ENCODE measurements at regions not wholly inside any gene's neighbourhood (a gene's known extent, or its start where the extent isn't known, plus 50 kb on each side); places are given as distances from the start of the nearest gene placed in this dataset.

GRCh38 chr2:81942136-81942680 is 1637.7 kb upstream of the LRRTM1 start:
- no peaks in the 10 kb centered on the region for H3K36me3 ChIP-seq (ENCODE audit: control insufficient read depth in 2 of 2, extremely low read depth in 1 of 2, insufficient read depth in 2 of 2, low read length in 2 of 2)
- dilution Hi-C loops (cut with MboI; ENCODE audit: extremely low pct_ligation_motif_present, low sequenced_read_pairs) = no loop called here
- H3K4me1 ChIP-seq (ENCODE audit: control insufficient read depth, extremely low read depth, insufficient read depth, low read length) = no peaks in the 10 kb centered on the region
- H3K27ac ChIP-seq (ENCODE audit: control insufficient read depth, insufficient read depth, low read length) = no peak overlapping the region
- TF ChIP-seq CTCF (optimal IDR thresholded peaks at IDR 0.05 in 1 of 3, IDR thresholded peaks at IDR 0.05 in 1 of 3, conservative IDR thresholded peaks at IDR 0.05 in 1 of 3; ENCODE audit: extremely low read depth in 1 of 3, insufficient read depth in 2 of 3, low read length in 3 of 3) (no peak), EZH2 (IDR thresholded peaks at IDR 0.05; ENCODE audit: low read length) (no peak)
- DNase-seq (ENCODE audit: low read depth, low spot score) (no peak), FAIRE-seq (no peak)
- H3K9me3 ChIP-seq (ENCODE audit: control insufficient read depth, low read depth, low read length) = no peaks in the 10 kb centered on the region
- H2AFZ ChIP-seq (ENCODE audit: control insufficient read depth, low read length) = no peak overlapping the region
- no peaks in the 10 kb centered on the region for H3K9me1 ChIP-seq (ENCODE audit: control insufficient read depth, extremely low read depth, insufficient read depth, low read length)
- H3K79me2 ChIP-seq (ENCODE audit: control insufficient read depth, insufficient read depth, low read length) = no peaks in the 10 kb centered on the region
- H3K4me3 ChIP-seq (ENCODE audit: control insufficient read depth in 2 of 3, extremely low read depth in 1 of 3, insufficient read depth in 2 of 3, low read depth in 1 of 3, low read length in 3 of 3) = no peak overlapping the region
- no peak overlapping the region for H3K4me2 ChIP-seq (ENCODE audit: control insufficient read depth, extremely low read depth, insufficient read depth, low read depth, low read length)
- no peaks in the 10 kb centered on the region for H4K20me1 ChIP-seq (ENCODE audit: control insufficient read depth, extremely low read depth, insufficient read depth, low read length)
- no peaks in the 10 kb centered on the region for H3K27me3 ChIP-seq (ENCODE audit: control insufficient read depth, extremely low read depth, insufficient read depth, low read length)
- no peak overlapping the region for H3K9ac ChIP-seq (ENCODE audit: control insufficient read depth, extremely low read depth, insufficient read depth, low read length)

DNA sequence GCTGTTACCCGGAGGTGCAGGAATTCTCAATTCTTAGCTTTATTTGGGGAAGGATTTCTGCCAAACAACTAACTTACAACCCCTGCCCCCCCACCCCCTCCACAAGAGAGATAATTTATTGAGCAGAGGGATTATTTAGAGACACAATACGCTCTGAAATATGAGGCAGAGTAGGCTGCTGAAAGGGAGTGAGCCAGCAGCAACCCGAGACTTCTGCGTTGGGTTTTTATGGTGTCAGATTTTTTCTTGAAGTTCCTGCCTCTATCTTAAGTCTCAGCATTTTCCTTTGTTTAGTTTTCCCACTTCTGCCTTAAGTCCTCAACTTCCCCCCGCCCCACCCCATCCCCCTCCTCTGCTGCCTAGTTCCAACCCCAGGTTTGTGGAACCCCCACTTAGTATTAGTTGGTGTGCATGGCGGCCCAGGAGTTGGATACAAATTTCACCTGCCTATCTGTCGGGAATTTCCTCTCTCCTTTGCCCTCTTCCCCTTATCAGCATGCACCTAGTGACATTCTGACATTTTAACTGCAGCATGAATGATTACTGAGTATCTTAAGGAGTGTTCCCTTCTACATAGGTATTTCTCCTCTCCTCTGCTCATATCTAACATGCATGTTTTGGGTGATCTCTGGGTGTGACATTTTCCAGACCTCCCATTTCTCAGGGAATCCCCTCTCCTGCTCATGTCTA is 1635.9 kb upstream of the LRRTM1 start:
- H3K36me3 ChIP-seq (ENCODE audit: control insufficient read depth in 2 of 2, extremely low read depth in 1 of 2, insufficient read depth in 2 of 2, low read length in 2 of 2) = no peaks in the 10 kb centered on the region
- H2AFZ ChIP-seq (ENCODE audit: control insufficient read depth, low read length) = no peak overlapping the region
- no peak overlapping the region for H3K4me2 ChIP-seq (ENCODE audit: control insufficient read depth, extremely low read depth, insufficient read depth, low read depth, low read length)
- H3K79me2 ChIP-seq (ENCODE audit: control insufficient read depth, insufficient read depth, low read length) = no peaks in the 10 kb centered on the region
- FAIRE-seq = no peak
- no peaks in the 10 kb centered on the region for H3K27me3 ChIP-seq (ENCODE audit: control insufficient read depth, extremely low read depth, insufficient read depth, low read length)
- dilution Hi-C loops (cut with MboI; ENCODE audit: extremely low pct_ligation_motif_present, low sequenced_read_pairs) = no loop called here
- DNase-seq (ENCODE audit: low read depth, low spot score) = no peak
- H3K9me3 ChIP-seq (ENCODE audit: control insufficient read depth, low read depth, low read length) = no peaks in the 10 kb centered on the region
- H3K4me3 ChIP-seq (ENCODE audit: control insufficient read depth in 2 of 3, extremely low read depth in 1 of 3, insufficient read depth in 2 of 3, low read depth in 1 of 3, low read length in 3 of 3) = no peak overlapping the region
- H3K9me1 ChIP-seq (ENCODE audit: control insufficient read depth, extremely low read depth, insufficient read depth, low read length) = no peaks in the 10 kb centered on the region
- TF ChIP-seq EZH2 (IDR thresholded peaks at IDR 0.05; ENCODE audit: low read length) (no peak), CTCF (optimal IDR thresholded peaks at IDR 0.05 in 1 of 3, IDR thresholded peaks at IDR 0.05 in 1 of 3, conservative IDR thresholded peaks at IDR 0.05 in 1 of 3; ENCODE audit: extremely low read depth in 1 of 3, insufficient read depth in 2 of 3, low read length in 3 of 3) (no peak)
- no peak overlapping the region for H3K27ac ChIP-seq (ENCODE audit: control insufficient read depth, insufficient read depth, low read length)
- H3K9ac ChIP-seq (ENCODE audit: control insufficient read depth, extremely low read depth, insufficient read depth, low read length) = no peak overlapping the region
- H3K4me1 ChIP-seq (ENCODE audit: control insufficient read depth, extremely low read depth, insufficient read depth, low read length) = no peaks in the 10 kb centered on the region
- H4K20me1 ChIP-seq (ENCODE audit: control insufficient read depth, extremely low read depth, insufficient read depth, low read length) = no peaks in the 10 kb centered on the region
